ENCODE measurements at regions not wholly inside any gene's neighbourhood (a gene's known extent, or its start where the extent isn't known, plus 50 kb on each side); places are given as distances from the start of the nearest gene placed in this dataset.

DNA sequence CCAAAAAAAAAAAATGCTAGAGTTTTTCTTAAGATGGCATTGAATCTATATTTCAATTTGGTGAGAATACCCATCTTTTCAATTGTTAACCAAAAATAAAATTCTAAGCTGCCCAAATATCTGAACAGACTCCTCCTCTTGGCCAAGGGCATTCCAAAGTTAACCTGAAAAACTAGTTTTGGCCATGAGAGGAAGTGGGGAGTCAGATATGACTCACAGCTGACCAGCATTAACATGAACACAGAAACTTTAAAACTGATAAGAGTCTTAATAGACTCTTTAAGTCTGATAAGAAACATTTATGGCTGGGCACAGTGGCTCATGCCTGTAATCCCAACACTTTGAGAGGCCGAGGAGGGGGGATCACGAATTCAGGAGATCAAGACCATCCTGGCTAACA, 171.3 kb downstream of the FAXC start:
- Mint-ChIP-seq H3K9me3 (peaks cover 13% of the 10 kb centered on the region), H3K36me3 (ENCODE audit: low read depth) (no peaks in the 10 kb centered on the region), H3K4me1 (ENCODE audit: low read depth) (no peaks in the 10 kb centered on the region), H3K27ac (no peak overlapping the region), H3K27me3 (ENCODE audit: insufficient read depth) (no peaks in the 10 kb centered on the region; the same call in 1 of the 2 replicates), H3K4me3 (no peak overlapping the region)
- no peak for DNase-seq
- TF ChIP-seq, protein P1, sequence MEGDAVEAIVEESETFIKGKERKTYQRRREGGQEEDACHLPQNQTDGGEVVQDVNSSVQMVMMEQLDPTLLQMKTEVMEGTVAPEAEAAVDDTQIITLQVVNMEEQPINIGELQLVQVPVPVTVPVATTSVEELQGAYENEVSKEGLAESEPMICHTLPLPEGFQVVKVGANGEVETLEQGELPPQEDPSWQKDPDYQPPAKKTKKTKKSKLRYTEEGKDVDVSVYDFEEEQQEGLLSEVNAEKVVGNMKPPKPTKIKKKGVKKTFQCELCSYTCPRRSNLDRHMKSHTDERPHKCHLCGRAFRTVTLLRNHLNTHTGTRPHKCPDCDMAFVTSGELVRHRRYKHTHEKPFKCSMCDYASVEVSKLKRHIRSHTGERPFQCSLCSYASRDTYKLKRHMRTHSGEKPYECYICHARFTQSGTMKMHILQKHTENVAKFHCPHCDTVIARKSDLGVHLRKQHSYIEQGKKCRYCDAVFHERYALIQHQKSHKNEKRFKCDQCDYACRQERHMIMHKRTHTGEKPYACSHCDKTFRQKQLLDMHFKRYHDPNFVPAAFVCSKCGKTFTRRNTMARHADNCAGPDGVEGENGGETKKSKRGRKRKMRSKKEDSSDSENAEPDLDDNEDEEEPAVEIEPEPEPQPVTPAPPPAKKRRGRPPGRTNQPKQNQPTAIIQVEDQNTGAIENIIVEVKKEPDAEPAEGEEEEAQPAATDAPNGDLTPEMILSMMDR (IDR thresholded peaks at IDR 0.05) = no peak

DNA sequence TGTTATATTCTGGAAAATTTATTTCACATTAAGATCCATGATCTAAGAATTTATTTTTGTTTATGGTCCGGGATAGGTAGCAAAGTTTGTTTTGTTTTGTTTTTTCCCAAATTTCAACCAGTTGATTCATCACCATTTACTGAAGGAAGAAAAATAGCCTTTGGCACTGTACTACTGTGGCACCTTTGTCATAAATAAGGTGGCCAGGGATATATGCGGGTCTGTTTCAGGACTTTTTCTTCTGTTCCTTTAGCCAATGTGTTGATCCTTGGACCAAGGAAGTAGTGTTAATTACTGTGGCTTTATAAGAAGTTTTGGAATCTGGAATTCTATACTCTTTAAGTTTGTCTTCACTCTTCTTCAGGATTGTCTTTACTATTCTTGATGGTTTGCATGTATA, 171.7 kb downstream of the FAXC start:
- no peak for DNase-seq
- TF ChIP-seq, protein P1 (IDR thresholded peaks at IDR 0.05) = no peak
- H3K4me3 Mint-ChIP-seq = no peak overlapping the region
- H3K36me3 Mint-ChIP-seq (ENCODE audit: low read depth) = no peaks in the 10 kb centered on the region
- H3K27ac Mint-ChIP-seq = no peak overlapping the region
- H3K4me1 Mint-ChIP-seq (ENCODE audit: low read depth) = no peaks in the 10 kb centered on the region
- no peaks in the 10 kb centered on the region; the same call in 1 of the 2 replicates for H3K27me3 Mint-ChIP-seq (ENCODE audit: insufficient read depth)
- peaks cover 13% of the 10 kb centered on the region for H3K9me3 Mint-ChIP-seq

DNA sequence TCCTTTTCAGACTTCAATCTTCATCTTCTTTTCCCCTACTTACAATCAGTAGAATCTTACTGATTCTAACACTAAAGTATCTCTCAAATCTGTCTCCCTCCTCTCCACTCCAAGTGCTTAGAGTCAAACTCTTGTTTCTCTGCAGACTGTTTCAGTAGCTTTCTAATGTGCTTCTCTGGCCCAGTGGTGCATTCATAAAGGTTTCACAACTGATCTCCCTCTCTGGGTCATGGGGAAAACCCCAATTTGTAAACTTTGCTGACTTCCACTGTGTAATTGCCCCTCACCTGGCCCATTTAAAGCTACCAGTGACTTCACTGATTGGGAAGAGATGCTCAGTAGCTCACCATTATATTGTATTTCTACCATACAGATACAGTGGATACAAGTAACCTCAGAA, 183.6 kb downstream of the FAXC start:
- DNase-seq = no peak
- Mint-ChIP-seq H3K9me3 (no peaks in the 10 kb centered on the region), H3K27ac (no peak overlapping the region), H3K36me3 (ENCODE audit: low read depth) (no peaks in the 10 kb centered on the region), H3K4me1 (ENCODE audit: low read depth) (no peaks in the 10 kb centered on the region), H3K4me3 (no peak overlapping the region), H3K27me3 (ENCODE audit: insufficient read depth) (peaks cover 1% of the 10 kb centered on the region; the same call in 1 of the 2 replicates)
- TF ChIP-seq, protein P1 (IDR thresholded peaks at IDR 0.05) = no peak

DNA sequence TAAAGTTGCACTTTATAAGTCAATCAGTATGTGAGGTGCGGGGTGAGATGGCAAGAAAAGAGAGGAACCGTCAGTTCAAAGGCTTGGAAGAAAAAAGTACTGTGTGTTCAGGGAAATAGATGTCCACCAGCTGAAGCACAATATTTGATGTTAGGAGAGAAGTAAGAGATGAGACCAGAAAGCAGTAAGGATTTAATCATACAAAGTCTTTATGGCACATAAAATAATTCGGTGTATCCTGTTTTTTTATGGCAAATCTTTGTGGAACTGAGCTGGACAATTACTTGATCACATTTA, 197.2 kb downstream of the FAXC start:
- no peaks in the 10 kb centered on the region for H3K9me3 Mint-ChIP-seq
- no peak for DNase-seq
- H3K27me3 Mint-ChIP-seq (ENCODE audit: insufficient read depth) = peaks cover 3% of the 10 kb centered on the region
- no peak overlapping the region for H3K27ac Mint-ChIP-seq
- no peaks in the 10 kb centered on the region for H3K36me3 Mint-ChIP-seq (ENCODE audit: low read depth)
- no peaks in the 10 kb centered on the region for H3K4me1 Mint-ChIP-seq (ENCODE audit: low read depth)
- no peak overlapping the region for H3K4me3 Mint-ChIP-seq
- TF ChIP-seq, protein P1 (IDR thresholded peaks at IDR 0.05) = peak; percentile 56; the same call in 1 of the 2 replicates

DNA sequence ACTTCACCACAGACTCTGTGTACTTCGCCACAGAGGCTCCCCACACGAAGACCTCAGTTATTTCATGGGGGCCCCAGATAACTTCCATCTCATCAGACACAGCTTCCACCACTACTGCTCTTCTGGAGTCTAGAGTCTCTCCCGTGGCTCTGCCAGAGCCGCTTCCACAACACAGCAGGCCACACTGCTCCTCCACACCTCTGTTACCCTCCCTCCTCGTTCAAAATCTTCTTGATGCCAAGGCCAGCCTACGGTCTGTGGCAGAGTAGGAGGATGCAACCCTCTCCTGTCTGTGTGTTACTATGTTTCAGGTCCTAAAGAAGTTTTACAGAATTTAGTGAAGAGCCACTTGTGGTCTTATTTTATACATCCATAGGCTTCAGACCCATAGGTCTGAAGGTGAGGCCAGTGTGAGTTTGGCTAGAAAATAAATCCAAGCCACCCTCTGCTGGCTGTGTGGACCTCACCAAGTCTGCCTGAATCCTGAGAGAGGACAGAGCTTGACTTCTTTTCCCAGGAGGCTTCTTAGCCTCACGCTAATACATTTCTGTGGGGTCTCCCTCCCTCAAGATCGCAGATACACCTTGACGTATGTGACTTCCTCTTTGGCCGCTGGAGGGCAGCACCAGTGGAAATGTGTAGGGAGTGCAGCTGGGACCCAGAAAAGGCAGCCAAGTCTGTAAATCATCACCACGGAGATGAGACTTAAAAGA, 197.7 kb downstream of the FAXC start:
- no peak overlapping the region for H3K4me3 Mint-ChIP-seq
- no peaks in the 10 kb centered on the region for H3K36me3 Mint-ChIP-seq (ENCODE audit: low read depth)
- H3K27ac Mint-ChIP-seq = no peak overlapping the region
- no peaks in the 10 kb centered on the region for H3K4me1 Mint-ChIP-seq (ENCODE audit: low read depth)
- DNase-seq = peak; percentile 17
- TF ChIP-seq, protein P1 (IDR thresholded peaks at IDR 0.05) = peak; percentile 80
- H3K9me3 Mint-ChIP-seq = no peaks in the 10 kb centered on the region
- H3K27me3 Mint-ChIP-seq (ENCODE audit: insufficient read depth) = peaks cover 3% of the 10 kb centered on the region
